ENCODE measurements at regions not wholly inside any gene's neighbourhood (a gene's known extent, or its start where the extent isn't known, plus 50 kb on each side); places are given as distances from the start of the nearest gene placed in this dataset.

DNA sequence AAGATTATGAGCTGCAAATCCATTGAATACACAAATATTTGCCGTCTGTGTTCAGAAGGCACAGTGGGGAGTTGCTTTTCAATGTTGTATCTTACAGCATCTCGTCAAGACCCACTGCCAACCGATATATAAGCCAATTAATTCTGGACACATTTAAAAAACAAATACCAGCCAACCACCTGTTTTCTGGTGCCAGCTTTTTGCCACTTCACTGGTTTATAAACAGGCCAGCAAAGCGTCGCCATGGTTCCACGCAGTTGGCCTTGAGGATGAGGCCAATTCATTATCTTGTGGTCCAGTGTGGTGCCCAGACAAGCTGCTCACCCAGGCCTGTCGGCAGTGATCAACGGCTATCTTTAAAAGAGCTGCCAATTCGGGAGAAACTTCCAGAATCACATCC lies 321.0 kb downstream of the TCERG1L start:
- peaks cover 8% of the 10 kb centered on the region for H3K9me3 ChIP-seq (ENCODE audit: control insufficient read depth, low read depth, low read length)
- no peaks in the 10 kb centered on the region for H3K4me1 ChIP-seq (ENCODE audit: control insufficient read depth, extremely low read depth, insufficient read depth, low read length)
- H4K20me1 ChIP-seq (ENCODE audit: control insufficient read depth, extremely low read depth, insufficient read depth, low read length), result no peaks in the 10 kb centered on the region
- H3K36me3 ChIP-seq (ENCODE audit: control insufficient read depth in 2 of 2, extremely low read depth in 1 of 2, insufficient read depth in 2 of 2, low read length in 2 of 2), result no peaks in the 10 kb centered on the region
- no peak overlapping the region for H3K4me3 ChIP-seq (ENCODE audit: control insufficient read depth in 2 of 3, extremely low read depth in 1 of 3, insufficient read depth in 2 of 3, low read depth in 1 of 3, low read length in 3 of 3)
- no peak for TF ChIP-seq CTCF (optimal IDR thresholded peaks at IDR 0.05 in 1 of 3, IDR thresholded peaks at IDR 0.05 in 1 of 3, conservative IDR thresholded peaks at IDR 0.05 in 1 of 3; ENCODE audit: extremely low read depth in 1 of 3, insufficient read depth in 2 of 3, low read length in 3 of 3)
- TF ChIP-seq EZH2 (IDR thresholded peaks at IDR 0.05; ENCODE audit: low read length), result no peak
- dilution Hi-C loops (cut with MboI; ENCODE audit: extremely low pct_ligation_motif_present, low sequenced_read_pairs), result no loop called here
- FAIRE-seq, result no peak
- H2AFZ ChIP-seq (ENCODE audit: control insufficient read depth, low read length), result no peak overlapping the region
- no peaks in the 10 kb centered on the region for H3K79me2 ChIP-seq (ENCODE audit: control insufficient read depth, insufficient read depth, low read length)
- no peaks in the 10 kb centered on the region for H3K9me1 ChIP-seq (ENCODE audit: control insufficient read depth, extremely low read depth, insufficient read depth, low read length)
- no peak for DNase-seq (ENCODE audit: low read depth, low spot score)
- no peak overlapping the region for H3K27ac ChIP-seq (ENCODE audit: control insufficient read depth, insufficient read depth, low read length)
- H3K9ac ChIP-seq (ENCODE audit: control insufficient read depth, extremely low read depth, insufficient read depth, low read length), result no peak overlapping the region
- H3K4me2 ChIP-seq (ENCODE audit: control insufficient read depth, extremely low read depth, insufficient read depth, low read depth, low read length), result no peak overlapping the region
- H3K27me3 ChIP-seq (ENCODE audit: control insufficient read depth, extremely low read depth, insufficient read depth, low read length), result no peaks in the 10 kb centered on the region

DNA sequence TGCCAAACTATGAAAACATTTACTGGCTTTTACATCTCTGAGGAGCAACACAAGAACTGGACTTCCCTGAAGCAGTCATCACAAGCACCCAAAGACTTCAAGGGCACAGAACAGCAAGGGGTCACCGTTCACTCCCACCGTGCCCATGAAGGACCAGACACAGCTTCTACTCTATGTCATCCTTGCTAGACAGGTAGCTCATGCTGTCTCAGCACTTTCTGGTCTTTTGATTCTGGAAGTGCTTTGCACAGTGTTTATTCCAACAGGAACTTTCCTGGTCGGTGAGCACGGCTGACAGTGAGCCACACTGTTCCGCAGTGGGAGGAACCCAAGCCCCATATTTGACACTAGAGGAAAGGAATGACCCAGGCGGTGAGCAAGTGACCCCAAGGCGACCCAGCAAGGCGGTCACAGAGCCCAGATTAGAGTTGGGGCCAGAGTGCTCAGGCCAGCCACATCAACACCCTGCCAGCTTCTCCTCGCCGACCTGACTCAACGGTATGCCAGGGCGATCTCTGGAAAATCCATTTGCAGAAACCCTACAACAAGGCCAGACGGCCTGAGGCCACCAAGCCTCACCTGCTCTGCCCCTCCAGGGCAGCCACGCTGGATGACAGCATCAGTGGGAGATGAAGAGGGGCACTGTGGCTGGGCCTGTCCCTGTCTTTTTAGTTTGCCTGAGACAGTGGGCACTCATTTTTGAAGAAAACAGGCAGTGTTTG lies 318.6 kb downstream of the TCERG1L start:
- no peak for TF ChIP-seq CTCF (optimal IDR thresholded peaks at IDR 0.05 in 1 of 3, IDR thresholded peaks at IDR 0.05 in 1 of 3, conservative IDR thresholded peaks at IDR 0.05 in 1 of 3; ENCODE audit: extremely low read depth in 1 of 3, insufficient read depth in 2 of 3, low read length in 3 of 3)
- dilution Hi-C loops (cut with MboI; ENCODE audit: extremely low pct_ligation_motif_present, low sequenced_read_pairs), result no loop called here
- FAIRE-seq, result no peak
- Histone ChIP-seq H3K27me3 (ENCODE audit: control insufficient read depth, extremely low read depth, insufficient read depth, low read length) (no peaks in the 10 kb centered on the region), H3K4me2 (ENCODE audit: control insufficient read depth, extremely low read depth, insufficient read depth, low read depth, low read length) (no peak overlapping the region), H3K9me3 (ENCODE audit: control insufficient read depth, low read depth, low read length) (peaks cover 8% of the 10 kb centered on the region), H3K4me1 (ENCODE audit: control insufficient read depth, extremely low read depth, insufficient read depth, low read length) (no peaks in the 10 kb centered on the region), H3K9me1 (ENCODE audit: control insufficient read depth, extremely low read depth, insufficient read depth, low read length) (no peaks in the 10 kb centered on the region), H4K20me1 (ENCODE audit: control insufficient read depth, extremely low read depth, insufficient read depth, low read length) (no peaks in the 10 kb centered on the region), H3K79me2 (ENCODE audit: control insufficient read depth, insufficient read depth, low read length) (no peaks in the 10 kb centered on the region), H3K4me3 (ENCODE audit: control insufficient read depth in 2 of 3, extremely low read depth in 1 of 3, insufficient read depth in 2 of 3, low read depth in 1 of 3, low read length in 3 of 3) (no peak overlapping the region), H3K36me3 (ENCODE audit: control insufficient read depth in 2 of 2, extremely low read depth in 1 of 2, insufficient read depth in 2 of 2, low read length in 2 of 2) (no peaks in the 10 kb centered on the region), H2AFZ (ENCODE audit: control insufficient read depth, low read length) (no peak overlapping the region), H3K9ac (ENCODE audit: control insufficient read depth, extremely low read depth, insufficient read depth, low read length) (no peak overlapping the region), H3K27ac (ENCODE audit: control insufficient read depth, insufficient read depth, low read length) (no peak overlapping the region)
- no peak for DNase-seq (ENCODE audit: low read depth, low spot score)
